Body of pancreas (tissue), 4 donors: ENCODE measurements at regions not wholly inside any gene's neighbourhood (a gene's known extent, or its start where the extent isn't known, plus 50 kb on each side); places are given as distances from the start of the nearest gene placed in this dataset.

Experiments used
- POLR2A ChIP-seq, 3 donors: fragments of 450-650 bp; IDR thresholded peaks; one replicate each; pipeline ENCODE4 v1.6.1; 2016; ENCODE audit warnings: antibody characterized with exemption in 3 of 3, mild to moderate bottlenecking in 2 of 3
- TF ChIP-seq, protein P1 (sequence below), 7 experiments: fragments of 450-650 bp in 4 of 7; fragments of 200-600 bp in 3 of 7; sonication (generic) in 3 of 7; IDR thresholded peaks; one replicate each; pipeline ENCODE4 v1.5.1; 2016 to 2019; ENCODE audit warnings: antibody characterized with exemption in 7 of 7

DNA sequence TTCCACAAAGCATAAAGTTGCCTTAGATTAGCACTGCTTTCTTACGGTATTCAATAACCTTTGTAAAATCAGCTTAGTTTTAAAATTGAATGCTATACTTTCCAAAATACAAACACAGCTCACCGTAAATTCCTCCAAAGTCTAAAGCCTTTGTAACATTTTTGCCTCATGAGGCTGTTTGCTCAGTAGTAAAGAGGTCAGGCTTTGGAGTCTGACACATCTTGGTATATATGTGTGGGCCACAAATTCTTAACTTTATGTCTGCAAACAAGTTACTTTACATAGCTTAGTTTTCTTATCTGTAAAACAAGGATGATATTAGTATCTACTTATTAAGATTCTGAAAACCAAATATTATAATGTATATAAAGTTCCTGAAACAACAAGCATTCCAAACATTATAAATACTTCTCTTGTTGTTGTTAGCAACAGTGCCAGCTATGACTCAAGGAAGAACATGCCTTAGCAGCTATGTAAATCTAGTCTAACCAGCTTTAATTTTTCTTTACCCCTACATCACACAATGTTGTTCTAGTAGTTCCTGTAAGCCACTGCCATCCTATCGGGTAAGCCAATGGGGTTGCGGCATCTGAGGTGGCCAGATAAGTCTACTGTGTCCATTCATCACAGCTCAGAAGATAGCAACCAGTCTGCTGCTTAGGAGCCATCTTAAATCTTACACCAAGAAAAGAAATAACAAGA is 709.0 kb downstream of the KLHL13 start:
- TF ChIP-seq, protein P1, sequence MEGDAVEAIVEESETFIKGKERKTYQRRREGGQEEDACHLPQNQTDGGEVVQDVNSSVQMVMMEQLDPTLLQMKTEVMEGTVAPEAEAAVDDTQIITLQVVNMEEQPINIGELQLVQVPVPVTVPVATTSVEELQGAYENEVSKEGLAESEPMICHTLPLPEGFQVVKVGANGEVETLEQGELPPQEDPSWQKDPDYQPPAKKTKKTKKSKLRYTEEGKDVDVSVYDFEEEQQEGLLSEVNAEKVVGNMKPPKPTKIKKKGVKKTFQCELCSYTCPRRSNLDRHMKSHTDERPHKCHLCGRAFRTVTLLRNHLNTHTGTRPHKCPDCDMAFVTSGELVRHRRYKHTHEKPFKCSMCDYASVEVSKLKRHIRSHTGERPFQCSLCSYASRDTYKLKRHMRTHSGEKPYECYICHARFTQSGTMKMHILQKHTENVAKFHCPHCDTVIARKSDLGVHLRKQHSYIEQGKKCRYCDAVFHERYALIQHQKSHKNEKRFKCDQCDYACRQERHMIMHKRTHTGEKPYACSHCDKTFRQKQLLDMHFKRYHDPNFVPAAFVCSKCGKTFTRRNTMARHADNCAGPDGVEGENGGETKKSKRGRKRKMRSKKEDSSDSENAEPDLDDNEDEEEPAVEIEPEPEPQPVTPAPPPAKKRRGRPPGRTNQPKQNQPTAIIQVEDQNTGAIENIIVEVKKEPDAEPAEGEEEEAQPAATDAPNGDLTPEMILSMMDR (IDR thresholded peaks at IDR 0.05) = no peak
- TF ChIP-seq POLR2A (IDR thresholded peaks at IDR 0.05) = no peak
